GM23338 (cell line): ENCODE measurements at regions not wholly inside any gene's neighbourhood (a gene's known extent, or its start where the extent isn't known, plus 50 kb on each side); places are given as distances from the start of the nearest gene placed in this dataset.

Experiments used
- ATAC-seq: fragments of 200-7000 bp; cut with Tn5 transposase; 3 replicates; pipeline ENCODE4 v1.9.1; 2020
- DNase-seq: peaks from one replicate; pipeline ENCODE4 v3.0.0-alpha.2; 2015; ENCODE audit warnings: low spot score
- H2AFZ ChIP-seq: fragments of 200-600 bp; sonication (generic); 2 replicates; pipeline ENCODE4 v1.8.0; 2016; ENCODE audit warnings: antibody characterized with exemption, mild to moderate bottlenecking, moderate library complexity
- H3F3A ChIP-seq: fragments of 200-600 bp; sonication (generic); replicated peaks from 2 replicates; pipeline ENCODE4 v1.8.0; 2017; ENCODE audit warnings: antibody characterized with exemption, mixed run types, low read depth
- H3K27ac ChIP-seq: fragments of 200-600 bp; sonication (generic); 2 replicates; pipeline ENCODE4 v1.6.1; 2016; ENCODE audit warnings: low read depth
- H3K27me3 ChIP-seq: fragments of 200-600 bp; sonication (generic); 2 replicates; pipeline ENCODE4 v1.8.0; 2016; ENCODE audit warnings: mild to moderate bottlenecking, mixed run types, moderate library complexity; ENCODE audit not compliant: insufficient read depth
- H3K36me3 ChIP-seq: fragments of 200-600 bp; sonication (generic); 2 replicates; pipeline ENCODE4 v1.8.0; 2016; ENCODE audit warnings: mild to moderate bottlenecking; ENCODE audit not compliant: insufficient read depth
- H3K4me1 ChIP-seq: fragments of 200-600 bp; sonication (generic); 2 replicates; pipeline ENCODE4 v1.8.0; 2016; ENCODE audit warnings: mild to moderate bottlenecking, moderate library complexity; ENCODE audit not compliant: insufficient read depth
- H3K4me2 ChIP-seq: fragments of 200-600 bp; sonication (generic); 2 replicates; pipeline ENCODE4 v1.7.1; 2017; ENCODE audit warnings: mixed run types
- H3K4me3 ChIP-seq: fragments of 200-600 bp; sonication (generic); 2 replicates; pipeline ENCODE4 v1.6.1; 2016; ENCODE audit warnings: mixed run types
- H3K79me2 ChIP-seq: fragments of 200-600 bp; sonication (generic); replicated peaks from 2 replicates; pipeline ENCODE4 v1.8.0; 2017; ENCODE audit warnings: mild to moderate bottlenecking; ENCODE audit not compliant: insufficient read depth
- H3K9me2 ChIP-seq: fragments of 200-600 bp; sonication (generic); 2 replicates; pipeline ENCODE4 v1.8.0; 2017; ENCODE audit not compliant: insufficient read depth
- H4K20me1 ChIP-seq: fragments of 200-600 bp; sonication (generic); replicated peaks from 2 replicates; pipeline ENCODE4 v1.8.0; 2017; ENCODE audit warnings: mild to moderate bottlenecking; ENCODE audit not compliant: insufficient read depth
- H3K27ac Mint-ChIP-seq: 2 replicates; pipeline ENCODE4 v1.8.0; 2020; ENCODE audit warnings: inconsistent platforms, mild to moderate bottlenecking, moderate library complexity, mixed read lengths
- H3K27me3 Mint-ChIP-seq: 3 replicates; pipeline ENCODE4 v1.8.0; 2022; ENCODE audit warnings: low read depth, mild to moderate bottlenecking, moderate library complexity, mixed read lengths, inconsistent platforms; ENCODE audit not compliant: insufficient read depth, poor library complexity
- H3K36me3 Mint-ChIP-seq: 3 replicates; pipeline ENCODE4 v1.8.0; 2021; ENCODE audit warnings: low read depth, mild to moderate bottlenecking, inconsistent platforms, moderate library complexity, mixed read lengths
- H3K4me1 Mint-ChIP-seq: 3 replicates; pipeline ENCODE4 v1.8.0; 2020; ENCODE audit warnings: mild to moderate bottlenecking, inconsistent platforms, mixed read lengths
- H3K4me3 Mint-ChIP-seq: 3 replicates; pipeline ENCODE4 v1.8.0; 2021; ENCODE audit warnings: moderate library complexity, mild to moderate bottlenecking, inconsistent platforms, mixed read lengths
- H3K9me3 Mint-ChIP-seq: 3 replicates; pipeline ENCODE4 v1.8.0; 2020; ENCODE audit warnings: moderate library complexity, mild to moderate bottlenecking, inconsistent platforms, mixed read lengths
- CREB1 ChIP-seq: fragments of 250-450 bp; sonication (Bioruptor Pico); IDR thresholded peaks from 2 replicates; pipeline ENCODE4 v1.5.0; 2020; ENCODE audit warnings: low read depth, mild to moderate bottlenecking, moderate library complexity
- CTCF ChIP-seq, 2 experiments: fragments of 200-600 bp in 1 of 2; sonication (generic) in 1 of 2; conservative IDR thresholded peaks; 2 replicates each; pipeline versions ENCODE4 v1.5.1 to v1.6.1; 2016 to 2017; ENCODE audit warnings: antibody characterized with exemption in 2 of 2, low read depth in 2 of 2, mild to moderate bottlenecking in 2 of 2, moderate library complexity in 1 of 2
- ETS1 ChIP-seq: IDR thresholded peaks from 2 replicates; pipeline ENCODE4 v1.6.1; 2016; ENCODE audit warnings: antibody characterized with exemption
- EZH2 ChIP-seq: fragments of 200-600 bp; sonication (generic); IDR thresholded peaks from one replicate; pipeline ENCODE4 v1.8.0; 2017; ENCODE audit warnings: antibody characterized with exemption, mild to moderate bottlenecking, low read depth; ENCODE audit not compliant: unreplicated experiment
- EZH2phosphoT487 ChIP-seq: fragments of 200-600 bp; sonication (generic); IDR thresholded peaks from one replicate; pipeline ENCODE4 v1.8.1; 2018; ENCODE audit warnings: antibody characterized with exemption; ENCODE audit not compliant: unreplicated experiment
- JUNB ChIP-seq: IDR thresholded peaks from one replicate; pipeline ENCODE4 v1.6.1; 2016; ENCODE audit warnings: antibody characterized with exemption; ENCODE audit not compliant: unreplicated experiment
- NANOG ChIP-seq: IDR thresholded peaks from 2 replicates; pipeline ENCODE4 v1.6.1; 2016; ENCODE audit warnings: antibody characterized with exemption, borderline replicate concordance
- POLR2AphosphoS5 ChIP-seq: IDR thresholded peaks from 2 replicates; pipeline ENCODE4 v1.6.1; 2016; ENCODE audit warnings: antibody characterized with exemption, low read depth
- REST ChIP-seq: IDR thresholded peaks from one replicate; pipeline ENCODE4 v1.6.1; 2018; ENCODE audit warnings: antibody characterized with exemption; ENCODE audit not compliant: unreplicated experiment
- STAT1 ChIP-seq: IDR thresholded peaks from one replicate; pipeline ENCODE4 v1.6.1; 2016; ENCODE audit warnings: antibody characterized with exemption; ENCODE audit not compliant: unreplicated experiment
- ZNF114 ChIP-seq: fragments of 250-450 bp; sonication (Bioruptor Pico); IDR thresholded peaks from 2 replicates; pipeline ENCODE4 v1.5.0; 2020; ENCODE audit warnings: mild to moderate bottlenecking, moderate library complexity
- ZNF331 ChIP-seq: fragments of 250-450 bp; sonication (Bioruptor Pico); IDR thresholded peaks from 2 replicates; pipeline ENCODE4 v1.5.0; 2020; ENCODE audit warnings: low read depth, mild to moderate bottlenecking, moderate library complexity
- ZNF462 ChIP-seq: fragments of 250-450 bp; sonication (Bioruptor Pico); IDR thresholded peaks from 2 replicates; pipeline ENCODE4 v1.5.0; 2020; ENCODE audit warnings: mild to moderate bottlenecking, moderate library complexity

- H3K4me1 ChIP-seq, result peaks cover 8% of the 10 kb centered on the region; the same call in 1 of the 2 replicates
- no peaks in the 10 kb centered on the region for H3K36me3 ChIP-seq
- Mint-ChIP-seq H3K36me3 (no peaks in the 10 kb centered on the region), H3K4me1 (peaks cover 3% of the 10 kb centered on the region; the same call in 2 of the 3 replicates), H3K4me3 (no peak overlapping the region), H3K27ac (no peak overlapping the region), H3K27me3 (no peaks in the 10 kb centered on the region), H3K9me3 (no peaks in the 10 kb centered on the region)
- no peak overlapping the region for H2AFZ ChIP-seq
- H4K20me1 ChIP-seq, result no peaks in the 10 kb centered on the region
- no peaks in the 10 kb centered on the region for H3K9me2 ChIP-seq
- H3K27me3 ChIP-seq, result no peaks in the 10 kb centered on the region
- ATAC-seq (no peak), DNase-seq (no peak)
- H3K79me2 ChIP-seq, result no peaks in the 10 kb centered on the region
- H3K27ac ChIP-seq, result no peak overlapping the region
- TF ChIP-seq EZH2phosphoT487 (no peak), POLR2AphosphoS5 (no peak), ETS1 (no peak), JUNB (no peak), EZH2 (no peak), CREB1 (no peak), STAT1 (no peak), REST (no peak), NANOG (no peak), ZNF462 (no peak), CTCF (conservative IDR thresholded peaks at IDR 0.05; ENCODE audit: low read depth in 2 of 2) (no peak), ZNF114 (CRISPR knock-in tag) (no peak), ZNF331 (CRISPR knock-in tag) (no peak)
- no peak overlapping the region for H3K4me3 ChIP-seq
- no peaks in the 10 kb centered on the region for H3F3A ChIP-seq
- H3K4me2 ChIP-seq, result no peak overlapping the region
Observed at GRCh38 chr5:97501286-97501964, 318.4 kb upstream of the RIOK2 start.
